Liver (tissue), 3 donors: ENCODE measurements at regions not wholly inside any gene's neighbourhood (a gene's known extent, or its start where the extent isn't known, plus 50 kb on each side); places are given as distances from the start of the nearest gene placed in this dataset.

Experiments
- ATF3 ChIP-seq: IDR thresholded peaks from 2 replicates; pipeline ENCODE4 v1.6.1; 2016; ENCODE audit warnings: antibody characterized with exemption
- EGR1 ChIP-seq, 2 donors: IDR thresholded peaks; 2 replicates each; pipeline ENCODE4 v1.6.1; 2016 to 2018; ENCODE audit warnings: antibody characterized with exemption in 2 of 2, low read depth in 2 of 2
- FOXA1 ChIP-seq: IDR thresholded peaks from 2 replicates; pipeline ENCODE4 v1.6.1; 2016; ENCODE audit warnings: antibody characterized with exemption
- GABPA ChIP-seq, 2 donors: IDR thresholded peaks in 1 of 2; conservative IDR thresholded peaks in 1 of 2; 2 replicates each; pipeline ENCODE4 v1.6.1; 2016; ENCODE audit warnings: antibody characterized with exemption in 2 of 2, mild to moderate bottlenecking in 1 of 2, moderate library complexity in 1 of 2
- JUND ChIP-seq, 2 donors: IDR thresholded peaks; 2 replicates each; pipeline ENCODE4 v1.6.1; 2016; ENCODE audit warnings: antibody characterized with exemption in 2 of 2
- NR2F2 ChIP-seq: IDR thresholded peaks from 2 replicates; pipeline ENCODE4 v1.6.1; 2016; ENCODE audit warnings: antibody characterized with exemption
- RAD21 ChIP-seq, 2 donors: IDR thresholded peaks; 2 replicates each; pipeline ENCODE4 v1.6.1; 2016; ENCODE audit warnings: antibody characterized with exemption in 2 of 2, mild to moderate bottlenecking in 2 of 2
- RXRA ChIP-seq, 2 donors: IDR thresholded peaks; 2 replicates each; pipeline ENCODE4 v1.6.1; 2017 to 2018; ENCODE audit warnings: antibody characterized with exemption in 2 of 2, mild to moderate bottlenecking in 1 of 2
- SP1 ChIP-seq: IDR thresholded peaks from 2 replicates; pipeline ENCODE4 v1.6.1; 2018; ENCODE audit warnings: antibody characterized with exemption, mild to moderate bottlenecking
- TAF1 ChIP-seq: conservative IDR thresholded peaks from 2 replicates; pipeline ENCODE4 v1.6.1; 2016; ENCODE audit warnings: antibody characterized with exemption, mild to moderate bottlenecking
- TF ChIP-seq, protein P1 (sequence below): fragments of 150-350 bp; IDR thresholded peaks from 2 replicates; pipeline ENCODE4 v1.5.1; 2017; ENCODE audit warnings: improper control_type of control experiment, low read depth, low read length; ENCODE audit not compliant: missing input control
- TF ChIP-seq, protein P2 (sequence below): IDR thresholded peaks from 2 replicates; pipeline ENCODE4 v1.6.1; 2016; ENCODE audit warnings: antibody characterized with exemption, mild to moderate bottlenecking
- TF ChIP-seq, protein P3 (sequence below): IDR thresholded peaks from 2 replicates; pipeline ENCODE4 v1.6.1; 2016; ENCODE audit warnings: antibody characterized with exemption
- TF ChIP-seq, protein P4 (sequence below): IDR thresholded peaks from 2 replicates; pipeline ENCODE4 v1.6.1; 2016; ENCODE audit warnings: antibody characterized with exemption
- donor health status: healthy.
- donor health status: healthy.

DNA sequence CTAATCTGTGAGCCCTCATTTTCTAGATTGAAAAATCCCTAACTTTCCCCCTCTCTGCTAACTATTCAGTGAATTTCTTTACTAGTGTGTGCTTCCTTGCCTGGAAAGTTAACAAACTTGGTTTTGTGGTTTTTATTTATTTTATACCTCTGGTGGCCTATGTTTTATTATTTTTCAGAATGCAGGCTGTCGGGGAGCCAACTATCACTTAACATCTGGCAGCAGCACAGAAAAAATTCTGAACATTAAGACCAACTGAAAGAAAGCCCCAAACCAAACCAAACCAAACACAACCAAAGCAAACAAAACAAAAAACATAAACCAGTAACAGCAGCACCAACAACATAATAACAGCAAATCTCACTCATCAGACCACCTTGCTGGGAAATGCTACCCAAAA is 109.0 kb upstream of the KL start:
- TF ChIP-seq, protein P1, sequence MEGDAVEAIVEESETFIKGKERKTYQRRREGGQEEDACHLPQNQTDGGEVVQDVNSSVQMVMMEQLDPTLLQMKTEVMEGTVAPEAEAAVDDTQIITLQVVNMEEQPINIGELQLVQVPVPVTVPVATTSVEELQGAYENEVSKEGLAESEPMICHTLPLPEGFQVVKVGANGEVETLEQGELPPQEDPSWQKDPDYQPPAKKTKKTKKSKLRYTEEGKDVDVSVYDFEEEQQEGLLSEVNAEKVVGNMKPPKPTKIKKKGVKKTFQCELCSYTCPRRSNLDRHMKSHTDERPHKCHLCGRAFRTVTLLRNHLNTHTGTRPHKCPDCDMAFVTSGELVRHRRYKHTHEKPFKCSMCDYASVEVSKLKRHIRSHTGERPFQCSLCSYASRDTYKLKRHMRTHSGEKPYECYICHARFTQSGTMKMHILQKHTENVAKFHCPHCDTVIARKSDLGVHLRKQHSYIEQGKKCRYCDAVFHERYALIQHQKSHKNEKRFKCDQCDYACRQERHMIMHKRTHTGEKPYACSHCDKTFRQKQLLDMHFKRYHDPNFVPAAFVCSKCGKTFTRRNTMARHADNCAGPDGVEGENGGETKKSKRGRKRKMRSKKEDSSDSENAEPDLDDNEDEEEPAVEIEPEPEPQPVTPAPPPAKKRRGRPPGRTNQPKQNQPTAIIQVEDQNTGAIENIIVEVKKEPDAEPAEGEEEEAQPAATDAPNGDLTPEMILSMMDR: no peak
- no peak for TF ChIP-seq SP1
- TF ChIP-seq RAD21 (IDR thresholded peaks at IDR 0.05): no peak
- no peak for TF ChIP-seq EGR1 (IDR thresholded peaks at IDR 0.05; ENCODE audit: low read depth in 2 of 2)
- TF ChIP-seq, protein P2, sequence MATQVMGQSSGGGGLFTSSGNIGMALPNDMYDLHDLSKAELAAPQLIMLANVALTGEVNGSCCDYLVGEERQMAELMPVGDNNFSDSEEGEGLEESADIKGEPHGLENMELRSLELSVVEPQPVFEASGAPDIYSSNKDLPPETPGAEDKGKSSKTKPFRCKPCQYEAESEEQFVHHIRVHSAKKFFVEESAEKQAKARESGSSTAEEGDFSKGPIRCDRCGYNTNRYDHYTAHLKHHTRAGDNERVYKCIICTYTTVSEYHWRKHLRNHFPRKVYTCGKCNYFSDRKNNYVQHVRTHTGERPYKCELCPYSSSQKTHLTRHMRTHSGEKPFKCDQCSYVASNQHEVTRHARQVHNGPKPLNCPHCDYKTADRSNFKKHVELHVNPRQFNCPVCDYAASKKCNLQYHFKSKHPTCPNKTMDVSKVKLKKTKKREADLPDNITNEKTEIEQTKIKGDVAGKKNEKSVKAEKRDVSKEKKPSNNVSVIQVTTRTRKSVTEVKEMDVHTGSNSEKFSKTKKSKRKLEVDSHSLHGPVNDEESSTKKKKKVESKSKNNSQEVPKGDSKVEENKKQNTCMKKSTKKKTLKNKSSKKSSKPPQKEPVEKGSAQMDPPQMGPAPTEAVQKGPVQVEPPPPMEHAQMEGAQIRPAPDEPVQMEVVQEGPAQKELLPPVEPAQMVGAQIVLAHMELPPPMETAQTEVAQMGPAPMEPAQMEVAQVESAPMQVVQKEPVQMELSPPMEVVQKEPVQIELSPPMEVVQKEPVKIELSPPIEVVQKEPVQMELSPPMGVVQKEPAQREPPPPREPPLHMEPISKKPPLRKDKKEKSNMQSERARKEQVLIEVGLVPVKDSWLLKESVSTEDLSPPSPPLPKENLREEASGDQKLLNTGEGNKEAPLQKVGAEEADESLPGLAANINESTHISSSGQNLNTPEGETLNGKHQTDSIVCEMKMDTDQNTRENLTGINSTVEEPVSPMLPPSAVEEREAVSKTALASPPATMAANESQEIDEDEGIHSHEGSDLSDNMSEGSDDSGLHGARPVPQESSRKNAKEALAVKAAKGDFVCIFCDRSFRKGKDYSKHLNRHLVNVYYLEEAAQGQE: no peak
- TF ChIP-seq FOXA1: no peak
- TF ChIP-seq, protein P3, sequence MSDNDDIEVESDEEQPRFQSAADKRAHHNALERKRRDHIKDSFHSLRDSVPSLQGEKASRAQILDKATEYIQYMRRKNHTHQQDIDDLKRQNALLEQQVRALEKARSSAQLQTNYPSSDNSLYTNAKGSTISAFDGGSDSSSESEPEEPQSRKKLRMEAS: no peak
- TF ChIP-seq ATF3: no peak
- no peak for TF ChIP-seq TAF1
- TF ChIP-seq, protein P4, sequence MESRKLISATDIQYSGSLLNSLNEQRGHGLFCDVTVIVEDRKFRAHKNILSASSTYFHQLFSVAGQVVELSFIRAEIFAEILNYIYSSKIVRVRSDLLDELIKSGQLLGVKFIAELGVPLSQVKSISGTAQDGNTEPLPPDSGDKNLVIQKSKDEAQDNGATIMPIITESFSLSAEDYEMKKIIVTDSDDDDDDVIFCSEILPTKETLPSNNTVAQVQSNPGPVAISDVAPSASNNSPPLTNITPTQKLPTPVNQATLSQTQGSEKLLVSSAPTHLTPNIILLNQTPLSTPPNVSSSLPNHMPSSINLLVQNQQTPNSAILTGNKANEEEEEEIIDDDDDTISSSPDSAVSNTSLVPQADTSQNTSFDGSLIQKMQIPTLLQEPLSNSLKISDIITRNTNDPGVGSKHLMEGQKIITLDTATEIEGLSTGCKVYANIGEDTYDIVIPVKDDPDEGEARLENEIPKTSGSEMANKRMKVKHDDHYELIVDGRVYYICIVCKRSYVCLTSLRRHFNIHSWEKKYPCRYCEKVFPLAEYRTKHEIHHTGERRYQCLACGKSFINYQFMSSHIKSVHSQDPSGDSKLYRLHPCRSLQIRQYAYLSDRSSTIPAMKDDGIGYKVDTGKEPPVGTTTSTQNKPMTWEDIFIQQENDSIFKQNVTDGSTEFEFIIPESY: no peak
- no peak for TF ChIP-seq JUND (IDR thresholded peaks at IDR 0.05)
- TF ChIP-seq NR2F2: no peak
- TF ChIP-seq GABPA (IDR thresholded peaks at IDR 0.05 in 1 of 2, conservative IDR thresholded peaks at IDR 0.05 in 1 of 2): no peak
- no peak for TF ChIP-seq RXRA (IDR thresholded peaks at IDR 0.05)
